GM23338 (cell line): ENCODE measurements at regions not wholly inside any gene's neighbourhood (a gene's known extent, or its start where the extent isn't known, plus 50 kb on each side); places are given as distances from the start of the nearest gene placed in this dataset.

ENCODE experiments used
- CREB1 ChIP-seq: fragments of 250-450 bp; sonication (Bioruptor Pico); IDR thresholded peaks from 2 replicates; pipeline ENCODE4 v1.5.0; 2020; ENCODE audit warnings: low read depth, mild to moderate bottlenecking, moderate library complexity
- CTCF ChIP-seq, 2 experiments: fragments of 200-600 bp in 1 of 2; sonication (generic) in 1 of 2; conservative IDR thresholded peaks; 2 replicates each; pipeline versions ENCODE4 v1.5.1 to v1.6.1; 2016 to 2017; ENCODE audit warnings: antibody characterized with exemption in 2 of 2, low read depth in 2 of 2, mild to moderate bottlenecking in 2 of 2, moderate library complexity in 1 of 2
- ETS1 ChIP-seq: IDR thresholded peaks from 2 replicates; pipeline ENCODE4 v1.6.1; 2016; ENCODE audit warnings: antibody characterized with exemption
- EZH2 ChIP-seq: fragments of 200-600 bp; sonication (generic); IDR thresholded peaks from one replicate; pipeline ENCODE4 v1.8.0; 2017; ENCODE audit warnings: antibody characterized with exemption, mild to moderate bottlenecking, low read depth; ENCODE audit not compliant: unreplicated experiment
- EZH2phosphoT487 ChIP-seq: fragments of 200-600 bp; sonication (generic); IDR thresholded peaks from one replicate; pipeline ENCODE4 v1.8.1; 2018; ENCODE audit warnings: antibody characterized with exemption; ENCODE audit not compliant: unreplicated experiment
- JUNB ChIP-seq: IDR thresholded peaks from one replicate; pipeline ENCODE4 v1.6.1; 2016; ENCODE audit warnings: antibody characterized with exemption; ENCODE audit not compliant: unreplicated experiment
- NANOG ChIP-seq: IDR thresholded peaks from 2 replicates; pipeline ENCODE4 v1.6.1; 2016; ENCODE audit warnings: antibody characterized with exemption, borderline replicate concordance
- POLR2AphosphoS5 ChIP-seq: IDR thresholded peaks from 2 replicates; pipeline ENCODE4 v1.6.1; 2016; ENCODE audit warnings: antibody characterized with exemption, low read depth
- REST ChIP-seq: IDR thresholded peaks from one replicate; pipeline ENCODE4 v1.6.1; 2018; ENCODE audit warnings: antibody characterized with exemption; ENCODE audit not compliant: unreplicated experiment
- STAT1 ChIP-seq: IDR thresholded peaks from one replicate; pipeline ENCODE4 v1.6.1; 2016; ENCODE audit warnings: antibody characterized with exemption; ENCODE audit not compliant: unreplicated experiment
- TF ChIP-seq, protein P1 (sequence below): fragments of 250-450 bp; sonication (Bioruptor Pico); IDR thresholded peaks from 2 replicates; pipeline ENCODE4 v1.5.0; 2020; ENCODE audit warnings: mild to moderate bottlenecking, moderate library complexity

- no peak for TF ChIP-seq CTCF (conservative IDR thresholded peaks at IDR 0.05; ENCODE audit: low read depth in 2 of 2)
- no peak for TF ChIP-seq EZH2
- TF ChIP-seq REST, result no peak
- TF ChIP-seq POLR2AphosphoS5, result no peak
- no peak for TF ChIP-seq ETS1
- no peak for TF ChIP-seq EZH2phosphoT487
- TF ChIP-seq JUNB, result no peak
- no peak for TF ChIP-seq CREB1
- no peak for TF ChIP-seq STAT1
- TF ChIP-seq NANOG, result no peak
- TF ChIP-seq, protein P1, sequence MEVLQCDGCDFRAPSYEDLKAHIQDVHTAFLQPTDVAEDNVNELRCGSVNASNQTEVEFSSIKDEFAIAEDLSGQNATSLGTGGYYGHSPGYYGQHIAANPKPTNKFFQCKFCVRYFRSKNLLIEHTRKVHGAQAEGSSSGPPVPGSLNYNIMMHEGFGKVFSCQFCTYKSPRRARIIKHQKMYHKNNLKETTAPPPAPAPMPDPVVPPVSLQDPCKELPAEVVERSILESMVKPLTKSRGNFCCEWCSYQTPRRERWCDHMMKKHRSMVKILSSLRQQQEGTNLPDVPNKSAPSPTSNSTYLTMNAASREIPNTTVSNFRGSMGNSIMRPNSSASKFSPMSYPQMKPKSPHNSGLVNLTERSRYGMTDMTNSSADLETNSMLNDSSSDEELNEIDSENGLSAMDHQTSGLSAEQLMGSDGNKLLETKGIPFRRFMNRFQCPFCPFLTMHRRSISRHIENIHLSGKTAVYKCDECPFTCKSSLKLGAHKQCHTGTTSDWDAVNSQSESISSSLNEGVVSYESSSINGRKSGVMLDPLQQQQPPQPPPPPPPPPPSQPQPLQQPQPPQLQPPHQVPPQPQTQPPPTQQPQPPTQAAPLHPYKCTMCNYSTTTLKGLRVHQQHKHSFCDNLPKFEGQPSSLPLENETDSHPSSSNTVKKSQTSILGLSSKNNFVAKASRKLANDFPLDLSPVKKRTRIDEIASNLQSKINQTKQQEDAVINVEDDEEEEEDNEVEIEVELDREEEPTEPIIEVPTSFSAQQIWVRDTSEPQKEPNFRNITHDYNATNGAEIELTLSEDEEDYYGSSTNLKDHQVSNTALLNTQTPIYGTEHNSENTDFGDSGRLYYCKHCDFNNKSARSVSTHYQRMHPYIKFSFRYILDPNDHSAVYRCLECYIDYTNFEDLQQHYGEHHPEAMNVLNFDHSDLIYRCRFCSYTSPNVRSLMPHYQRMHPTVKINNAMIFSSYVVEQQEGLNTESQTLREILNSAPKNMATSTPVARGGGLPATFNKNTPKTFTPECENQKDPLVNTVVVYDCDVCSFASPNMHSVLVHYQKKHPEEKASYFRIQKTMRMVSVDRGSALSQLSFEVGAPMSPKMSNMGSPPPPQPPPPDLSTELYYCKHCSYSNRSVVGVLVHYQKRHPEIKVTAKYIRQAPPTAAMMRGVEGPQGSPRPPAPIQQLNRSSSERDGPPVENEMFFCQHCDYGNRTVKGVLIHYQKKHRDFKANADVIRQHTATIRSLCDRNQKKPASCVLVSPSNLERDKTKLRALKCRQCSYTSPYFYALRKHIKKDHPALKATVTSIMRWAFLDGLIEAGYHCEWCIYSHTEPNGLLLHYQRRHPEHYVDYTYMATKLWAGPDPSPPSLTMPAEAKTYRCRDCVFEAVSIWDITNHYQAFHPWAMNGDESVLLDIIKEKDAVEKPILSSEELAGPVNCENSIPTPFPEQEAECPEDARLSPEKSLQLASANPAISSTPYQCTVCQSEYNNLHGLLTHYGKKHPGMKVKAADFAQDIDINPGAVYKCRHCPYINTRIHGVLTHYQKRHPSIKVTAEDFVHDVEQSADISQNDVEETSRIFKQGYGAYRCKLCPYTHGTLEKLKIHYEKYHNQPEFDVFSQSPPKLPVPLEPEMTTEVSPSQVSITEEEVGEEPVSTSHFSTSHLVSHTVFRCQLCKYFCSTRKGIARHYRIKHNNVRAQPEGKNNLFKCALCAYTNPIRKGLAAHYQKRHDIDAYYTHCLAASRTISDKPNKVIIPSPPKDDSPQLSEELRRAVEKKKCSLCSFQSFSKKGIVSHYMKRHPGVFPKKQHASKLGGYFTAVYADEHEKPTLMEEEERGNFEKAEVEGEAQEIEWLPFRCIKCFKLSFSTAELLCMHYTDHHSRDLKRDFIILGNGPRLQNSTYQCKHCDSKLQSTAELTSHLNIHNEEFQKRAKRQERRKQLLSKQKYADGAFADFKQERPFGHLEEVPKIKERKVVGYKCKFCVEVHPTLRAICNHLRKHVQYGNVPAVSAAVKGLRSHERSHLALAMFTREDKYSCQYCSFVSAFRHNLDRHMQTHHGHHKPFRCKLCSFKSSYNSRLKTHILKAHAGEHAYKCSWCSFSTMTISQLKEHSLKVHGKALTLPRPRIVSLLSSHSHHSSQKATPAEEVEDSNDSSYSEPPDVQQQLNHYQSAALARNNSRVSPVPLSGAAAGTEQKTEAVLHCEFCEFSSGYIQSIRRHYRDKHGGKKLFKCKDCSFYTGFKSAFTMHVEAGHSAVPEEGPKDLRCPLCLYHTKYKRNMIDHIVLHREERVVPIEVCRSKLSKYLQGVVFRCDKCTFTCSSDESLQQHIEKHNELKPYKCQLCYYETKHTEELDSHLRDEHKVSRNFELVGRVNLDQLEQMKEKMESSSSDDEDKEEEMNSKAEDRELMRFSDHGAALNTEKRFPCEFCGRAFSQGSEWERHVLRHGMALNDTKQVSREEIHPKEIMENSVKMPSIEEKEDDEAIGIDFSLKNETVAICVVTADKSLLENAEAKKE (CRISPR knock-in tag), result no peak
These were observed 143.8 kb upstream of the SLITRK2 start for GRCh38 chrX:145673841-145674240.
